NCI-H2196 treated with DMSO at 0.1 percent for 48 hours (cell line): ENCODE measurements at regions not wholly inside any gene's neighbourhood (a gene's known extent, or its start where the extent isn't known, plus 50 kb on each side); places are given as distances from the start of the nearest gene placed in this dataset.

Experiments
- DNase-seq: peaks from one replicate; lab custom pipeline; 2025; ENCODE audit not compliant: unreplicated experiment; lab: John Stamatoyannopoulos, UW

GRCh38 chr6:43856005-43856765 lies 86.2 kb downstream of the VEGFA start:
- DNase-seq, result no peak

GRCh38 chr6:43855247-43855646 lies 85.2 kb downstream of the VEGFA start:
- no peak for DNase-seq

GRCh38 chr6:43853066-43853650 lies 83.1 kb downstream of the VEGFA start:
- DNase-seq, result no peak

DNA sequence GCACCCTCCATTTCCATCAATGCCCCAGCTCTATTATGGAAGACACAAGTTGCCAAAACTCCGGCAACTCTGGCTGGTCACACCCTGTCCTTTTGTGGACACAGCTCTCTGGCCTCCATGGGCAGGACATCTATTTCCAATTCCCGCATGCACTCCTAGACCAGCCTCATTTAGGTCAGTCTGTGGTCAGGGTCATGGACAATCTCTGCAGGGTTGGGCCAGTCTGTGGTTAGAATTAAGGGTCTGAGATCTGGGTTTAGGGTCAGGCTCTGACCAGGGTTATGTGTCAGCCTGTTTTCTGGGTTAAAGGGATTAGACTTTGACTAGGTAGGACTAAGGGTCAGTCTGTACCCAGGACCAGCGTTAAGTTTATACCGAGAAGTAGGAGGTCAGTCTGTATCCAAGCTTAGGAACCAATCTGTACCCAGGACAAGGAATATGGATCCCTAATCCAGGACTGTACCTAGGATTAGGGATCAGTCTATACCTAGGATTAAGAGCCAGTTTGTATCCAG lies 82.4 kb downstream of the VEGFA start:
- no peak for DNase-seq

DNA sequence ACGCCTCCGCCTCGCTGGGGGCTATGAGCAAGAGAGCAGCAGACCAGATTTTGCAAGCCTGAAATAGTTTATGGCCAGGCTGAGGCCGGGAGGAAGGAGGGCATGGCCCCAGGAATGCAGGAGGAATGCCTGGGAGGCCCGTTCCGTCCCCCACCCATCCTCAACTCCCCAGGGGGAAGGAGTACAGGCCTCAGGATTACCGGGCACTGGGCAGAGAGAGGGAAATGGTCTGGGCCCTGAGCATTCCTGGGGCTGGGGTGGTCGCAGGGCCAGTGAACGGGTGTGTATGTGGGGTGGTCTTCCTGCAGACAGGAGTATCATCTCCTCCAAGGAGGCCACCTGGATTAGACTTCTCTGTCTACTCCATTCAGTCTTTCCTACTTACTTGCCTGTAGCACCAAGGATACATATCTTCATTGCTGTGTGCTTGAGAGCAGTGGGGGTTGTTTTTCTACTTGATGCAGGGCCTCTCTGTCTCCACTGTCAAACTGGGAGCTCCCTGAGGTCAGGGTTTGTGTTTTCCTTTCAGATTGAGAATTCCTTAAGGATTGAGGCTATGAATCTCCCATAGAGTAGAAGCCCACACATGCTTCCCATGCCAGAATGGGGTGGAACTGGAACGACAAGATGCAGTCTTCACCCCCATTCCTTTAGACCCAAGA lies 81.3 kb downstream of the VEGFA start:
- no peak for DNase-seq

- DNase-seq, result no peak
Observed at GRCh38 chr6:43850314-43851203, 80.5 kb downstream of the VEGFA start.

DNA sequence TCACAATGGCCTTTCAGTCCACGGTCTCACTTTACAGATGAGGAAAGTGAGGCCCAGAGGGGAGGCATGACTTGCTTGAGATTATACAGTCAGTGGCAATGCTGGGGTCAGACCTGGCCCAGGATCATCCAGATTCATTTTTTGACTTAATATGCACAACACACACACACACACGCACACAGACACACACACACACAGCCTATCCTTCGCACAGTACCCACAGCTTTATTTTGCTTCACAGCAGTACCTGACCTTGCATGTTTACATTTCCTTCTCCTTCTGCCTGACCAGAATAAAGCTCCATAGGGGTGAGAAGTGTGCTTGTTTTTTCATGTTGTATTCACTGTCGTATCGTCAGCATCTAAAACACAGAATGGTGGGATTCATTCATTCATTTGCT lies 79.8 kb downstream of the VEGFA start:
- DNase-seq, result no peak

GRCh38 chr6:43848671-43849391 lies 78.8 kb downstream of the VEGFA start:
- no peak for DNase-seq

DNA sequence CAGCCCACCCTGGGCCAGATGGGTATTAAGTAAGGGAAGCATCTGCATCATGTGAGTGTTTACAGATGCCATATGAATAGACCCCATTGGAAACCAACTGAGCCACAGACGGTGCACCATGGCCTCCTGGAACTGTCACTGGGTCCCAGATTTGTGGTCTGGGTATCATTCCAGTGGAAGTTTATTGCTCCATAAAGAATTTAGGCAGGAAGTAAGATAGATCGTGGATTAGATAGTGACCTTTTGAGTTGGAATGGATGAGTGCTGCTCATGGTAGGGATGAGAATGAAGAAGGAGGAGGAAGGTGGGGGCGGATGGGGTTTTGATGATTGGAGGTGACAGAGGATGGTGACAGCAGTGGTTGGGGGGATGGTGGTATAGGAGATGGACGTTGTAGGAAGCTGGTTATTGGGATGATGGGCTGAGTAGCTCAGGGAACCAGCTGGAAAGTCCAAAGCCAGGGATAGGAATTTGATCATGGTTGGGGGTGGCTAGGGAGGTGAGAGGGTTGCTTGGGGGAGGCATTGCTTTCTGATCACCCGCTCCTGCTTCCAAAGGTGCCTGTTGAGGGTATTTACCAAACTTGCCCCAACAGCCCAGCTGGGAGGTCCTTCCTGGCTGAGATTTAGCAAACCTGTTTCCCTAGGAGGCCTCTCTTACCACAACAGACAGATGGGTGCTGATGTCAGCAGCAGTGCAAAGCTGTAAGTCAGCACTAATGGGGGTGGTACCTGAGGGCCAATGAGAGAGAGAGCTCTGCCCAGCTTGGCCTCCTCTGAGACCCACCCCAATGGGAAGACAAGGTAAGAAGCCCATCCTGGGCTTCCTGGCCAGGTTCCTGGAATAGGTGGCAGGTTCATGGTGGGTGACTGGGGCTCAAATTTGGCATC lies 78.0 kb downstream of the VEGFA start:
- no peak for DNase-seq

DNA sequence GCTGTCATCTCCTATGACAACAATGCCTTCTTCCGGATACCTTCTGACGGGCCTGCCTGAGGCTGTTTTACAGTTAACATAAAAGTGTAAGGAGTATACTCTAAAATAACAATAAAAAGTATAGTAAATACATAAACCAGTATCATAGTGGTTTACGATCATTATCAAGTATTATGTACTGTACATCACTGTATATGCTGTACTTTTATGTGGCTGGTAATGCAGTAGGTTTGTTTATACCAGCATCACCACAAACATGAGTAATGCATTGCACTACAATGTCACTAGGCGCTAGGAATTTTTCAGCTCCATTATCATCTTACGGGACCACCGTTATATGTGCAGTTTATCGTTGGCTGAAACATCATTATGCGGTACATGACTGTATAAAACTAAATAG lies 76.5 kb downstream of the VEGFA start:
- DNase-seq, result no peak

DNA sequence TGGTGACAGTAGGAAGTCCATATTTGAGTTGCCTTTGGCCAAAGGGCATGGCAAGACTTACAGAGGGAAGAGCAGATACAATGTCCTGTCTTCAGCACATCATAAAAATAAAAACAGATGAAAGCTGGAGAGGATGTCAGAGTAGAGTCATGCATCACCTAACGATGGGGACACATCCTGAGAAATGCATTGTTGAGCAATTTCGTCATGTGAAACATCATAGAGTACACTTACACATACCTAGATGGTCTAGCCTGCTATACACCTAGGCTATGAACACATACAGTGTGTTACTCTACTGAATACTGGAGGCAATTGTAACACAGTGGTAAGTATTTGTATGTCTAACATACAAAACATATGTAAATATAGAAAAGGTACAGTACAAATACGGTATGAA lies 75.6 kb downstream of the VEGFA start:
- DNase-seq, result no peak

DNA sequence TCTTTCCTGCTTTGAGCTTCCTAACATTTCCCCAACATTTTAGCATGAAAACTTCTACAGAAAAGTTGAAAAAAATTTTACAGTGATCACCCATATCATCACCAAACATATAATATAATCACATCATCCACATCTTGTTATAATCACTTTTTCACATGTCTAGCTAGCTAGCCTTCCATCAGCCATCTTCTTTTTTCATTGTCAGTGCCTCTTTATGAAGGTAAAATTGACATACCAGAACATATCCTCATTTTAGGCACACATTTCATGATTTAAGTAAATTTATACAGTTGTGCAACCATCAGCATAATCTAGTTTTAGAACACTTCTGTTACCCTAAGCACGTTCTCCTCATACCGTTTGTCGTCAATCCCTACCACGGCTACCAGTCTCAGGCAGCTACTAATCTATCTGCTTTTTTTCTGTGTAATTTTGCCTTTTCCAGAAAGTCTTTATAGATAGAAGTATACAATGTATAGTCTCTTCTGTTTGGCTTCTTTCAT lies 73.7 kb downstream of the VEGFA start:
- DNase-seq, result no peak

- no peak for DNase-seq
Observed at GRCh38 chr6:43843097-43843645, 73.2 kb downstream of the VEGFA start.

DNA sequence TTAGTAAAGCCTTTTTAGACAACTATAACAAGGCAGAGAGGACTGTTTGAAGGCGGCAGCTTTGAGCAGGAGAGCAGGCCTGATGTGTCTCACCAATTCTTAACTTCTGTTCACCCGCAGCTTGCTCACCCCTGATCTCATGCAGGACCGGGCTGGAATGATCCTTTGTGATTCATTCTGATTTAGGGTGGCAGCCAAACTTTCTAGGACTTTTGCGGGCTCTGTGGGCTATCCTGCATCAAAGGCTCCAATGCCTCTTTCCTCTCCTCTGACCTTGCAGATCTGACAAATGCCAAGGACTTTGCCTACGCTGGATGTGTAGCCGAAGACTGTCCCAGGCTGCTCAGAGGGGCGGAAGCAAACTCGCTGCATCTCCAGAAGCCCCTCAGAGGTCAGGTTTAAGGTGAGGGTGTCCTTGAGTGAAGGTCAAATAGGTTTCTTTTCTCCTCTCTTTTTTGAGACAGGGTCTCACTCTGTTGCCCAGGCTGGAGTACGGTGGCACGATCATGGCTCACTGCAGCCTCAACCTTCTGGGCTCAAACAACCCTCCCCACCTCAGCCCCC lies 72.3 kb downstream of the VEGFA start:
- DNase-seq, result no peak

- DNase-seq, result no peak
Observed at GRCh38 chr6:43840490-43841218, 70.6 kb downstream of the VEGFA start.

- DNase-seq, result no peak
Observed at GRCh38 chr6:43838276-43839036, 68.4 kb downstream of the VEGFA start.

DNA sequence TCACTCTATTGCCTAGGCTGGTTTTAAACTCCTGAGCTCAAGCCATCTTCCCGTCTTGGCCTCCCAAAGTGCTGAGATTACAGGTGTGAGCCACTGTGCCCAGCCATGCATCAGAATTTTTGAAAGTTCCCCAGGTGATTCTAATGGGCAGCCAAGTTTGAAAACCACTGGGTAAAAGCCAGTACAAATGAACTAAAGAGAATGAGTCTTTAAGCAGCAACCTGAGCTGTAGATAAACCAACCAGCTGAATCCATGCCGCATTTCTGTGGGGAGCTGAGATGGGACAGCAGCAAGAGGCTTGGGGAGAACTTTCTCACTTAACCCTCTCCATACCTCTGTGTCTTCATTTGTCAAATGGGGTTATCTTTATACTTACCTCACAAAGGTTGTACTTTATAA lies 67.5 kb downstream of the VEGFA start:
- no peak for DNase-seq
